ENCODE measurements at regions not wholly inside any gene's neighbourhood (a gene's known extent, or its start where the extent isn't known, plus 50 kb on each side); places are given as distances from the start of the nearest gene placed in this dataset.
A peak's percentile ranks its signal among the peaks of the same experiment; 100 is the strongest.

DNA sequence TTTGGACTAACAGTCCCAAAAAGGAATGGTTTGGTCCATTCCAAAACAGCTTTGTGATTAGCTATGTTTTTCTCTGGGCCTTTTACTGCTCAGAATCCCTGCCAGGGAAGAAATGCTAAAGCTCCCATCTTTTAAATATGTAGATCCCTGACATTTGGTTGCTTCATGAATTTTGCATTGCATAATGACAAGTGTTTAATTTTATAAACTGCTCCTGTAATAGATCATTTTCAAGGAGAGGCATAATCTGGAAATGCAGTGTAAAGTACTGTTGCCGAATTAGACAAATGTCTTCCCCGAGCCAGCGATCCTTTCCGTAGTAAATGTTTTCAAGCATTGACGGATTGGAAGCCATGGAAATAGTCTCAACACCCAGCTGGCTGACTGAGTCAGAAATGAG, 291.3 kb upstream of the PRKD1 start:
- Histone ChIP-seq H3K4me3 (no peak overlapping the region), H3K27ac (no peak overlapping the region), H3K4me1 (peaks cover 0 to 19% of the 10 kb centered on the region in 2 donors), H3K36me3 (no peaks in the 10 kb centered on the region), H3K27me3 (no peaks in the 10 kb centered on the region), H3K9me3 (no peaks in the 10 kb centered on the region)
- DNase-seq (ENCODE audit: low spot score): no peak
- TF ChIP-seq, protein P1, sequence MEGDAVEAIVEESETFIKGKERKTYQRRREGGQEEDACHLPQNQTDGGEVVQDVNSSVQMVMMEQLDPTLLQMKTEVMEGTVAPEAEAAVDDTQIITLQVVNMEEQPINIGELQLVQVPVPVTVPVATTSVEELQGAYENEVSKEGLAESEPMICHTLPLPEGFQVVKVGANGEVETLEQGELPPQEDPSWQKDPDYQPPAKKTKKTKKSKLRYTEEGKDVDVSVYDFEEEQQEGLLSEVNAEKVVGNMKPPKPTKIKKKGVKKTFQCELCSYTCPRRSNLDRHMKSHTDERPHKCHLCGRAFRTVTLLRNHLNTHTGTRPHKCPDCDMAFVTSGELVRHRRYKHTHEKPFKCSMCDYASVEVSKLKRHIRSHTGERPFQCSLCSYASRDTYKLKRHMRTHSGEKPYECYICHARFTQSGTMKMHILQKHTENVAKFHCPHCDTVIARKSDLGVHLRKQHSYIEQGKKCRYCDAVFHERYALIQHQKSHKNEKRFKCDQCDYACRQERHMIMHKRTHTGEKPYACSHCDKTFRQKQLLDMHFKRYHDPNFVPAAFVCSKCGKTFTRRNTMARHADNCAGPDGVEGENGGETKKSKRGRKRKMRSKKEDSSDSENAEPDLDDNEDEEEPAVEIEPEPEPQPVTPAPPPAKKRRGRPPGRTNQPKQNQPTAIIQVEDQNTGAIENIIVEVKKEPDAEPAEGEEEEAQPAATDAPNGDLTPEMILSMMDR (IDR thresholded peaks at IDR 0.05): no peak

DNA sequence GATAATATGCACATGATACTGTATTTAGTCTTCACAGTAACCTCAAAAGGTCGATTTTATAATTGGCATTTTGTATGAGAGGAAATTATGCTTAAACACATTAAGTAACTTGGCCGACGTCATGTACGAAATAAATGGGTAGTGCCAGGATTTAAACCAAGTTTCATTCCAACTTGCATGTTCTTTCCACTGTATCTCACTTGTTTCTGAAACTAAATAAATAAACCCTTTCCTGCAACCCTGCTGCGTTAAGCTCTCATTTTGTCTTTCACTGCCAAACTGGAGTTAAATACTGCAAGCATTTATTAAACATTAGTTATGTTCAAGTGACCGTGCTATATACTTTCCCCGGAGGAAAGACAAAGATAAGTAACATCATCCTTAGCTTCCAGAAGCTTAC, 293.9 kb upstream of the PRKD1 start:
- Histone ChIP-seq H3K36me3 (no peaks in the 10 kb centered on the region), H3K4me3 (no peak overlapping the region), H3K27ac (no peak overlapping the region), H3K9me3 (no peaks in the 10 kb centered on the region), H3K27me3 (no peaks in the 10 kb centered on the region), H3K4me1 (peaks cover 0 to 21% of the 10 kb centered on the region in 2 donors)
- TF ChIP-seq, protein P1 (IDR thresholded peaks at IDR 0.05): no peak
- no peak for DNase-seq (ENCODE audit: low spot score)

DNA sequence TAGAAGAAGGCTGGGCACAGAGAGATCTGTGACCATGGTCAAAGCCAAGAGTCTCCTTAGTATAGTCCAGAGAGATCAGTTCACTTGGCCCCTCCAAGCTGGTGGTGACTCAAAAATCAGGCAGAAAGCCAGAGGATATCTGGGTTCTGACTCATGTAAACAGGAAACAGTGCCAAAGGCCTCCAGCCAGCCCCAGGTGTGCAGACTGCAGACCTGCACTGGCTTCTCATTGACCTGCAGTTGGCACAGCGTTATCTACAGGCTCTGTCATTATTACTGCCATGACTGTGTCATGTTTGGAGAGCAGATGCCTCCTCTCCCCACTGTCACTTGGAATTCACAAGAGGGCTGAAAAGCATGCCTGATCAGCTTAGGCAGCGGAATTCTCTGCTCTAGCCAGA, 295.7 kb upstream of the PRKD1 start:
- peak; percentile 75 for DNase-seq (ENCODE audit: low spot score)
- Histone ChIP-seq H3K27ac (no peak overlapping the region), H3K4me1 (peaks cover 0 to 21% of the 10 kb centered on the region in 2 donors), H3K9me3 (no peaks in the 10 kb centered on the region), H3K36me3 (no peaks in the 10 kb centered on the region), H3K4me3 (no peak overlapping the region), H3K27me3 (no peaks in the 10 kb centered on the region)
- TF ChIP-seq, protein P1 (IDR thresholded peaks at IDR 0.05): no peak

DNA sequence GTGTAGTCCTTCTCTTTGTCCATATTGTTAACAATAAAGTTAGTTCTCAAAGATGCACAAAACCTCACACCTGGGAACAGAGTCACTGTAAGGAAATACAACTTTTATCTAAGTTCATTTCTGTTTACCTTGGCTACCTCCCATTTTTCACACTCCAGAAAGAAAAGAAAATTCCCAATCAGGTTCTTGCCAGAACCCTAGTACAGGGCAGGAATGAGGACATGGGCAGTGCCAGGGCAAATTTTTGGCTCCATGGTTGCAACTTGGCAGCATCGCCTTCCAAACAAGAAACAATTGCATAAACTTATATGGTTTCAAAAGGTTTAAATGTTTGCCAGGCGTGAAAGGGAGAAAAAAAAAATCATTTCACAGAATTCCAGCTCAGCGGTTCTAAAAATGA, 296.3 kb upstream of the PRKD1 start:
- Histone ChIP-seq H3K4me1 (peaks cover 0 to 21% of the 10 kb centered on the region in 2 donors), H3K36me3 (no peaks in the 10 kb centered on the region), H3K27me3 (no peaks in the 10 kb centered on the region), H3K4me3 (no peak overlapping the region), H3K27ac (peak overlapping the region in 1 of 2 donors; percentile 66), H3K9me3 (no peaks in the 10 kb centered on the region)
- DNase-seq (ENCODE audit: low spot score): no peak
- TF ChIP-seq, protein P1 (IDR thresholded peaks at IDR 0.05): no peak

DNA sequence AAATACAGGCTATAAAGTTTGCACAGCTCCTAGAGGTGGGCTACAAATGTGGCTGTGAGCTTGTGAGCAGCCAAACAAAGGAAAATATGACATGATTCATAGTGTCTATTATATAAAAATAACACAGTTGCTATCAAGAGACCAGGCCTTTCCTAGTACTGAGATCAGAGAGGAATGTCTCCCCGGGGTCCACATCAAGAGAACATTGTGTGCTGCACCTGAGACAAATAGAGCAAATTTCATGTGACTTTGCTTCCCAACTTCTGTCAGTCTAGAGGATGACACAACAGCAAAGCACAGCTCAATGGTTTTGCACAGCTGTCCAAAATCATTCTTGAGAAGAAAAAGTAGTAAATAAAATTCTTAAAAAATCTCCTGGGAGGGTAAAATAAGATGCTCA, 297.5 kb upstream of the PRKD1 start:
- Histone ChIP-seq H3K4me1 (peaks cover 0 to 21% of the 10 kb centered on the region in 2 donors), H3K9me3 (no peaks in the 10 kb centered on the region), H3K27me3 (no peaks in the 10 kb centered on the region), H3K36me3 (no peaks in the 10 kb centered on the region), H3K27ac (peak overlapping the region in 1 of 2 donors; percentile 66), H3K4me3 (no peak overlapping the region)
- TF ChIP-seq, protein P1 (IDR thresholded peaks at IDR 0.05): no peak
- no peak for DNase-seq (ENCODE audit: low spot score)

DNA sequence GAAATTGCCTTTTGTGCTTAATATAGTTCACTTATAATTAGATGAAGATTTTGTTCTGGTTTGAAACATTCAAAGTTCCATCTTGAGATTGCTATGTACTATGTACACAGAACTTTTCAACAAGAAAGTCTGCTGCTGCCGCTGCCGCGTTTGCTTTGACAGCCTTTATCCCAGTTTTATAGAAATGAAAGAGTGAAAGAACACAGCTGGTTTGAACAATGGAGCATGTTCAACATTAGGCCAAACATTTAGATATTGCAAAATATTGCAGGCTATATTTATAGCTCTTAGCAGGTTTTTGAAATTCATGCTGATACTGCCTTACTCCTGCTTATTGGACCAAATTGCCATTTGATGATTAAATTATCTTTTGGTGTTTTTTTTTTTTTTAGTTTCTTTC, 299.8 kb upstream of the PRKD1 start:
- TF ChIP-seq, protein P1 (IDR thresholded peaks at IDR 0.05): no peak
- Histone ChIP-seq H3K4me1 (peaks cover 0 to 13% of the 10 kb centered on the region in 2 donors), H3K4me3 (no peak overlapping the region), H3K27me3 (no peaks in the 10 kb centered on the region), H3K9me3 (no peaks in the 10 kb centered on the region), H3K27ac (peak overlapping the region in 1 of 2 donors; percentile 47), H3K36me3 (no peaks in the 10 kb centered on the region)
- DNase-seq (ENCODE audit: low spot score): no peak

All from right atrium auricular region (tissue), 2 donors.